ENCODE measurements at regions not wholly inside any gene's neighbourhood (a gene's known extent, or its start where the extent isn't known, plus 50 kb on each side); places are given as distances from the start of the nearest gene placed in this dataset.

- no peak overlapping the region for H2BK120ac ChIP-seq (ENCODE audit: low read depth, low read length)
- H3K27me3 ChIP-seq (ENCODE audit: control insufficient read depth in 3 of 3, insufficient read depth in 3 of 3, low read depth in 1 of 3, low read length in 3 of 3): no peaks in the 10 kb centered on the region
- no peak overlapping the region for H3K4me2 ChIP-seq (ENCODE audit: insufficient read depth, low read length, poor library complexity, severe bottlenecking)
- H2BK15ac ChIP-seq (ENCODE audit: low read length): no peak overlapping the region
- no peak overlapping the region for H3K27ac ChIP-seq (replicated peaks; ENCODE audit: low read length)
- no peak overlapping the region for H2AFZ ChIP-seq (ENCODE audit: low read length)
- no peaks in the 10 kb centered on the region for H3K36me3 ChIP-seq (replicated peaks in 1 of 2; ENCODE audit: control insufficient read depth in 2 of 2, insufficient read depth in 2 of 2, low read length in 2 of 2)
- H3K14ac ChIP-seq (ENCODE audit: low read length): no peak overlapping the region
- no peak overlapping the region for H3K9ac ChIP-seq (ENCODE audit: low read depth, low read length, poor library complexity)
- H3K79me1 ChIP-seq (ENCODE audit: low read depth, low read length): no peaks in the 10 kb centered on the region
- no peak overlapping the region for H2BK12ac ChIP-seq (ENCODE audit: low read length)
- no peak overlapping the region for H2BK5ac ChIP-seq (ENCODE audit: low read length)
- no peak overlapping the region for H4K91ac ChIP-seq (ENCODE audit: low read depth, low read length, poor library complexity)
- DNase-seq (ENCODE audit: low spot score): no peak
- H3K4ac ChIP-seq (ENCODE audit: low read length): no peak overlapping the region
- WGBS, 2 donors (ENCODE audit: extremely low coverage in 2 of 2, insufficient read length in 2 of 2, insufficient replicate concordance in 1 of 2): no CpG with 5 or more reads among the region's 3 CpGs
- no peak overlapping the region for H4K8ac ChIP-seq (ENCODE audit: low read depth, low read length)
- H3K4me1 ChIP-seq (ENCODE audit: control insufficient read depth in 2 of 2, insufficient read depth in 1 of 2, low read depth in 1 of 2, low read length in 2 of 2): no peaks in the 10 kb centered on the region
- no peak overlapping the region for H3K18ac ChIP-seq (ENCODE audit: low read length)
- no peak overlapping the region for H3K23ac ChIP-seq (ENCODE audit: low read depth, low read length, poor library complexity)
- no peak overlapping the region for H2AK5ac ChIP-seq (ENCODE audit: low read depth, low read length)
- H3K4me3 ChIP-seq (ENCODE audit: low read length in 2 of 2): no peak overlapping the region
- no peaks in the 10 kb centered on the region for H3K9me3 ChIP-seq (replicated peaks in 1 of 2; ENCODE audit: control insufficient read depth in 2 of 2, insufficient read depth in 1 of 2, low read depth in 1 of 2, low read length in 2 of 2)
These were observed 290.1 kb downstream of the BMP2 start for GRCh38 chr20:7057611-7058010.

GRCh38 chr20:7078804-7079203 lies 311.3 kb downstream of the BMP2 start:
- no peaks in the 10 kb centered on the region for H3K4me1 ChIP-seq (ENCODE audit: control insufficient read depth in 2 of 2, insufficient read depth in 1 of 2, low read depth in 1 of 2, low read length in 2 of 2)
- H2AK5ac ChIP-seq (ENCODE audit: low read depth, low read length): no peak overlapping the region
- H3K4me2 ChIP-seq (ENCODE audit: insufficient read depth, low read length, poor library complexity, severe bottlenecking): no peak overlapping the region
- H3K4me3 ChIP-seq (ENCODE audit: low read length in 2 of 2): no peak overlapping the region
- H3K4ac ChIP-seq (ENCODE audit: low read length): no peak overlapping the region
- H3K27ac ChIP-seq (replicated peaks; ENCODE audit: low read length): no peak overlapping the region
- no peaks in the 10 kb centered on the region for H3K79me1 ChIP-seq (ENCODE audit: low read depth, low read length)
- H3K23ac ChIP-seq (ENCODE audit: low read depth, low read length, poor library complexity): no peak overlapping the region
- H4K8ac ChIP-seq (ENCODE audit: low read depth, low read length): no peak overlapping the region
- no peaks in the 10 kb centered on the region for H3K9me3 ChIP-seq (replicated peaks in 1 of 2; ENCODE audit: control insufficient read depth in 2 of 2, insufficient read depth in 1 of 2, low read depth in 1 of 2, low read length in 2 of 2)
- no peak overlapping the region for H3K14ac ChIP-seq (ENCODE audit: low read length)
- no peak overlapping the region for H3K18ac ChIP-seq (ENCODE audit: low read length)
- H2AFZ ChIP-seq (ENCODE audit: low read length): no peak overlapping the region
- H2BK12ac ChIP-seq (ENCODE audit: low read length): no peak overlapping the region
- no peak for DNase-seq (ENCODE audit: low spot score)
- no peaks in the 10 kb centered on the region for H3K27me3 ChIP-seq (ENCODE audit: control insufficient read depth in 3 of 3, insufficient read depth in 3 of 3, low read depth in 1 of 3, low read length in 3 of 3)
- no peak overlapping the region for H4K91ac ChIP-seq (ENCODE audit: low read depth, low read length, poor library complexity)
- no peak overlapping the region for H3K9ac ChIP-seq (ENCODE audit: low read depth, low read length, poor library complexity)
- no peak overlapping the region for H2BK120ac ChIP-seq (ENCODE audit: low read depth, low read length)
- no CpG with 5 or more reads among the region's 5 CpGs for WGBS, 2 donors (ENCODE audit: extremely low coverage in 2 of 2, insufficient read length in 2 of 2, insufficient replicate concordance in 1 of 2)
- no peak overlapping the region for H2BK5ac ChIP-seq (ENCODE audit: low read length)
- no peak overlapping the region for H2BK15ac ChIP-seq (ENCODE audit: low read length)
- H3K36me3 ChIP-seq (replicated peaks in 1 of 2; ENCODE audit: control insufficient read depth in 2 of 2, insufficient read depth in 2 of 2, low read length in 2 of 2): no peaks in the 10 kb centered on the region

- no CpG with 5 or more reads among the region's 3 CpGs for WGBS, 2 donors (ENCODE audit: extremely low coverage in 2 of 2, insufficient read length in 2 of 2, insufficient replicate concordance in 1 of 2)
These were observed 313.0 kb downstream of the BMP2 start for GRCh38 chr20:7080472-7080871.

GRCh38 chr20:7085467-7085866 lies 318.0 kb downstream of the BMP2 start:
- H2BK15ac ChIP-seq (ENCODE audit: low read length): no peak overlapping the region
- no peak overlapping the region for H3K18ac ChIP-seq (ENCODE audit: low read length)
- H3K4me1 ChIP-seq (ENCODE audit: control insufficient read depth in 2 of 2, insufficient read depth in 1 of 2, low read depth in 1 of 2, low read length in 2 of 2): no peaks in the 10 kb centered on the region
- H4K8ac ChIP-seq (ENCODE audit: low read depth, low read length): no peak overlapping the region
- no peaks in the 10 kb centered on the region for H3K36me3 ChIP-seq (replicated peaks in 1 of 2; ENCODE audit: control insufficient read depth in 2 of 2, insufficient read depth in 2 of 2, low read length in 2 of 2)
- no peak for DNase-seq (ENCODE audit: low spot score)
- no peaks in the 10 kb centered on the region for H3K9me3 ChIP-seq (replicated peaks in 1 of 2; ENCODE audit: control insufficient read depth in 2 of 2, insufficient read depth in 1 of 2, low read depth in 1 of 2, low read length in 2 of 2)
- no peak overlapping the region for H3K4me2 ChIP-seq (ENCODE audit: insufficient read depth, low read length, poor library complexity, severe bottlenecking)
- H3K14ac ChIP-seq (ENCODE audit: low read length): no peak overlapping the region
- H3K4me3 ChIP-seq (ENCODE audit: low read length in 2 of 2): no peak overlapping the region
- H2AK5ac ChIP-seq (ENCODE audit: low read depth, low read length): no peak overlapping the region
- no peak overlapping the region for H2AFZ ChIP-seq (ENCODE audit: low read length)
- H3K9ac ChIP-seq (ENCODE audit: low read depth, low read length, poor library complexity): no peak overlapping the region
- WGBS, 2 donors (ENCODE audit: extremely low coverage in 2 of 2, insufficient read length in 2 of 2, insufficient replicate concordance in 1 of 2): no CpG with 5 or more reads among the region's 1 CpG
- H3K79me1 ChIP-seq (ENCODE audit: low read depth, low read length): no peaks in the 10 kb centered on the region
- H2BK5ac ChIP-seq (ENCODE audit: low read length): no peak overlapping the region
- no peaks in the 10 kb centered on the region for H3K27me3 ChIP-seq (ENCODE audit: control insufficient read depth in 3 of 3, insufficient read depth in 3 of 3, low read depth in 1 of 3, low read length in 3 of 3)
- H3K4ac ChIP-seq (ENCODE audit: low read length): no peak overlapping the region
- no peak overlapping the region for H3K27ac ChIP-seq (replicated peaks; ENCODE audit: low read length)
- no peak overlapping the region for H3K23ac ChIP-seq (ENCODE audit: low read depth, low read length, poor library complexity)
- H2BK12ac ChIP-seq (ENCODE audit: low read length): no peak overlapping the region
- H2BK120ac ChIP-seq (ENCODE audit: low read depth, low read length): no peak overlapping the region
- H4K91ac ChIP-seq (ENCODE audit: low read depth, low read length, poor library complexity): no peak overlapping the region

More at GRCh38 chr20:7080472-7080871, 313.0 kb downstream of the BMP2 start:
- no peaks in the 10 kb centered on the region for H3K27me3 ChIP-seq (ENCODE audit: control insufficient read depth in 3 of 3, insufficient read depth in 3 of 3, low read depth in 1 of 3, low read length in 3 of 3)
- H4K8ac ChIP-seq (ENCODE audit: low read depth, low read length): no peak overlapping the region
- no peak overlapping the region for H2BK5ac ChIP-seq (ENCODE audit: low read length)
- no peak overlapping the region for H2BK15ac ChIP-seq (ENCODE audit: low read length)
- no peak overlapping the region for H3K18ac ChIP-seq (ENCODE audit: low read length)
- H4K91ac ChIP-seq (ENCODE audit: low read depth, low read length, poor library complexity): no peak overlapping the region
- H2AFZ ChIP-seq (ENCODE audit: low read length): no peak overlapping the region
- no peak overlapping the region for H3K4me2 ChIP-seq (ENCODE audit: insufficient read depth, low read length, poor library complexity, severe bottlenecking)
- H3K14ac ChIP-seq (ENCODE audit: low read length): no peak overlapping the region
- no peaks in the 10 kb centered on the region for H3K9me3 ChIP-seq (replicated peaks in 1 of 2; ENCODE audit: control insufficient read depth in 2 of 2, insufficient read depth in 1 of 2, low read depth in 1 of 2, low read length in 2 of 2)
- H3K79me1 ChIP-seq (ENCODE audit: low read depth, low read length): no peaks in the 10 kb centered on the region
- H2BK12ac ChIP-seq (ENCODE audit: low read length): no peak overlapping the region
- H2BK120ac ChIP-seq (ENCODE audit: low read depth, low read length): no peak overlapping the region
- H3K23ac ChIP-seq (ENCODE audit: low read depth, low read length, poor library complexity): no peak overlapping the region
- H3K4ac ChIP-seq (ENCODE audit: low read length): no peak overlapping the region
- H3K4me1 ChIP-seq (ENCODE audit: control insufficient read depth in 2 of 2, insufficient read depth in 1 of 2, low read depth in 1 of 2, low read length in 2 of 2): no peaks in the 10 kb centered on the region
- DNase-seq (ENCODE audit: low spot score): no peak
- H3K27ac ChIP-seq (replicated peaks; ENCODE audit: low read length): no peak overlapping the region
- no peaks in the 10 kb centered on the region for H3K36me3 ChIP-seq (replicated peaks in 1 of 2; ENCODE audit: control insufficient read depth in 2 of 2, insufficient read depth in 2 of 2, low read length in 2 of 2)
- H2AK5ac ChIP-seq (ENCODE audit: low read depth, low read length): no peak overlapping the region
- H3K4me3 ChIP-seq (ENCODE audit: low read length in 2 of 2): no peak overlapping the region
- no peak overlapping the region for H3K9ac ChIP-seq (ENCODE audit: low read depth, low read length, poor library complexity)

Measured in neuronal stem cell (in vitro differentiated cells).